Stimulated activated naive CD8-positive, alpha-beta T cell treated with anti-CD3 and anti-CD28 coated beads, Interleukin-15, Interleukin-2, amounts not matched to agents 100 ng/mL and 50 ng/mL, for 24 hours (primary cell): ENCODE measurements at regions not wholly inside any gene's neighbourhood (a gene's known extent, or its start where the extent isn't known, plus 50 kb on each side); places are given as distances from the start of the nearest gene placed in this dataset.
A peak's percentile ranks its signal among the peaks of the same experiment; 100 is the strongest.

ENCODE experiments used
- H3K27ac Mint-ChIP-seq: one replicate; pipeline ENCODE4 v1.8.0; 2021; ENCODE audit warnings: mild to moderate bottlenecking, mixed read lengths
- H3K27me3 Mint-ChIP-seq: one replicate; pipeline ENCODE4 v1.8.0; 2021; ENCODE audit warnings: mixed read lengths
- H3K36me3 Mint-ChIP-seq: one replicate; pipeline ENCODE4 v1.8.0; 2021; ENCODE audit warnings: low read depth, mixed read lengths
- H3K4me1 Mint-ChIP-seq: one replicate; pipeline ENCODE4 v1.8.0; 2021; ENCODE audit warnings: low read depth, mixed read lengths
- H3K4me3 Mint-ChIP-seq: one replicate; pipeline ENCODE4 v1.8.0; 2021; ENCODE audit warnings: mild to moderate bottlenecking, mixed read lengths
- H3K9me3 Mint-ChIP-seq: one replicate; pipeline ENCODE4 v1.8.0; 2021; ENCODE audit warnings: mixed read lengths

DNA sequence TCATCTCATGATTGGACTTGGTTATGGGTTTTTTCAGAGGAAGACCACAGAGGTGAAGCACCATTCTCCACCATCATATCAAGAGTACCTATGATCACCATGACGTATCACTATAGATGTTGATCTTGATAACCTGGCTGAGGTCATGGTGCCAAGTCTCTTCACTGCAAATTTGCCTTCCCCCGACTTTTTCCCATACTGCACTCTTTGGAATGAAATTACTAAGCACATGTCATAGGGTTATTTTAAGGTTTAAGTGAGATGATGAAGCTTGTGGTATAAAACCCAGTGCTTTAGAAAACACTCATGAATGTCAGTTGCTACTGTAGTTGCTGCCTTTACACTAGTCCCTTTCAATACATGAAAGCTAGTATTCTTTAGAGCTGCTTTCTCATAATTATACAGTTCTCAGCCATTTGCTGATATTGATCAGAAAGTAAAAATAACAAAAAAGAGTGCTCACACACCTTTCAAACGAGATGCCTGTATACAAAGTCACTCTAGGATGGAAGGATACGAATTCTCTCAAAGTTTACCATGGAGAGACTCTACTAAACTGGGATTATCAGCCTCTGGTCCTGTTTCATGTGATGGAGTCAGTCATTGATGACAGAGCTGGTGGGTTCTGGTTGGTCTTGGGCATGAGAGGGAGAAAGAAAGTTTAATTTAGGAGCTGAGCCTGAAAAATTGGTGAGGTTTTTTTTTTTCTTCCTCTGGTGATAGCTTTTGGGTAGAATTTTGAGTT, 228.1 kb downstream of the PRL start:
- Mint-ChIP-seq H3K36me3 (no peaks in the 10 kb centered on the region), H3K9me3 (peaks cover under 1% of the 10 kb centered on the region), H3K27me3 (no peaks in the 10 kb centered on the region), H3K4me3 (peak overlapping the region; percentile 41), H3K4me1 (peaks cover 40% of the 10 kb centered on the region), H3K27ac (peak overlapping the region; percentile 90)

DNA sequence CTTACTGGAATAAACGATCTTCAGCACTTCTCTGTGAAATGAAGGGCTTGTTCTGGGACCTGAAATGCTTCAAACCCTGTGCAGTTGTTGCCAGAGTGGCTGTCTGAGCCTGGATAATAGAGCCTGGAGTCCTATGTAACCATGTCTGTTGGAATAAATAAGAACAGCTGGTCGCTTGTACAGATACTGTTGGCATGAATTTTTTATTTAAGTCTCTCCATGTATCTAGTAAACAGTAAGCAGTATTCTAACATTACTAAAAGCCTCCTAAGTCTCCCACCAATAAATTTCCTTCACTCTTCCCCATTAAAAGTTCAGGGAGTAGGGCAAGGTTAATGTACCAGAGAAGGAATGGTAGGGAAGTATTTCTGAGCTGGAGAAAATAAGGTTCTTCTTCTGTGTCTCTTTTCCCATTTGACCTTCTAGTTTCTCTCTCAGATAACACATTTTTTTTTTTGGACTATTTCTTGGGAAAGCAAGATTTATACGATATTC, 227.5 kb downstream of the PRL start:
- Mint-ChIP-seq H3K4me3 (no peak overlapping the region), H3K36me3 (no peaks in the 10 kb centered on the region), H3K27me3 (no peaks in the 10 kb centered on the region), H3K27ac (peak overlapping the region; percentile 60), H3K9me3 (peaks cover 7% of the 10 kb centered on the region), H3K4me1 (peaks cover 34% of the 10 kb centered on the region)

DNA sequence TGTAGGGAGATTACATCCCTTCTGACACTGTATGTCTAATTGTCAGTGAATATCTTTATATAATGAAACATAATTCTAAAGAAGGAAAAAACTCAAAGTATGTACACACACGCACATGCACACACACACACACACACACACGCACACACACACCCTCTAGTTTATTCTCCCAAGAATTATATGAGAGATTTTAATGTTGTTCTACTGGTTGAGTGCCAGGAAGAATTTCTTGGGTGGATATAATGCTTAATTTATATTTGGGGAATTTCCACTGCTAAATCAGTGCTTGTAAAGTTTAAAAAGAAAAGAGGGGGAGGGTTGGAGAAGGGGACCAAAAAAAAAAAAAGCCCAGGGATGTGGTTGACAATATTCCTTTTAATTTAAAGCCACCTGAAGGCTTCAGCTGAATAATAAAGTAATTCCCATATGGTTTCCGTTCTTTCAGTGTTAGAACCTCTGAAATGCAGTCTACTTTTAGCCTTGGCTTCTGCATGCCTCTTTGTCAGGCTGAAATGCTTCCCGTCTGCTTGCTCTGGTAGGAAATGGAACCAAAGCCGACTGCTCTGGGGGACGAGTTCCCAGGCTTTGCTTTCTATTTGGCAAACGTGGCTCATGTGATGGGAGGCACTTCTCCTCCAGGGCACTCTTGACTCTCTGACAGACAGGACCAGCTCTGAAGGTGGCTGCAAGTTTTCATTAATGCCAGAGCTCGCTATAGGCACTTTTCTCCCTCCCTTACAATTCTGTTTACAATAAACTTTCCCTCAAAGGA, 225.4 kb downstream of the PRL start:
- Mint-ChIP-seq H3K9me3 (peaks cover 10% of the 10 kb centered on the region), H3K4me1 (peaks cover 28% of the 10 kb centered on the region), H3K27ac (no peak overlapping the region)

DNA sequence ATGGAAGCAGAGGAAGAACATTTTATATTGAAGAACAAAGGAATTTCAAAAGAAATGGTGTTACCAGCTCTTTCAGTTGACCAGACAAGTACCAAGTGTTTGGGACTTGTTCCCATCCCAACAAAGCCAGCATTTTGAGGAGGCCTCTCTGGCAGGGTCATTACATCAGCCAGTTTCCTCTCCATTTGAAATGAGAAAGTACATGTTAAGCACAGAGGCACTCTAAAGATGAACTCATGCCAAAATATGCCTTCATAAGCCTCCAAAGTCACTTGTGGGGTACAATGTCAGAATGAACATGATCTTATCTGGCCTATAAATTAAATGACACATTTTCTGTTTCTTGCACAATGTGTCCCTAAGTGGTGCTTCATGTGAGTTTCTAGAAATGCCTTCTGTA, 223.9 kb downstream of the PRL start:
- Mint-ChIP-seq H3K4me3 (no peak overlapping the region), H3K4me1 (peaks cover 20% of the 10 kb centered on the region), H3K27me3 (no peaks in the 10 kb centered on the region), H3K36me3 (no peaks in the 10 kb centered on the region), H3K27ac (no peak overlapping the region), H3K9me3 (peaks cover 10% of the 10 kb centered on the region)

More for the DNA sequence above, 225.4 kb downstream of the PRL start:
- Mint-ChIP-seq H3K36me3 (no peaks in the 10 kb centered on the region), H3K27me3 (no peaks in the 10 kb centered on the region), H3K4me3 (no peak overlapping the region)

DNA sequence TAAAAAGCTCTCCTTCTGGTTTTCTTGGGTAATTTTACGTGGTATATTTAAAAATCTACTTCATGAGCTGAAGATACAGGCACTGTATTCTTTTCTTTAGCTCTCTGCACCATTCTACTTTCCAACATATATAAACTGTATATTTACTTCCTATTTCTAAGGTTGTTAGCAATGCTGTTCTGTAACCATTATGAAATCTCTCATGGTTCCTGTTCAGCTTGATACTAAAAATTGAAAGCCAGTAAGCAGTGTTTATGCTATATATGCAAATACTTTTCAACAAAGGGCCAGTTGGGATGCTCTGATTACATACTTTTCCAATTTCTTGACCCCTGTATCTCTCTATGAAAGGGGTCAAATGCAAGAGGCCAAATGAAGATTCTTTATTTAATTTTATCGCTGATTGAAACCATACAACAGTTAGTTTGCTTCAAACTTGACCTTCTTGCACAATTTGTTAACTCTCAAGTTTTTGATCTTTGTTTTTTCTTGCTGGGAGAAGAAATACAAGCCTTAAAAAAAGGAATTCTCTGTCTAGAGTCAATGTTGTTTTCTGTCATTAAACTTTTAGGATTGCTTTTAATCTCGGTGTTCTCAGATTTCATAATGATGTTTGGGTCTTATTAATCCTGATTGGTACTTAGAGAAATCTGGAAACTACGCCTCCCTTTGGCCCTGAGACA, 223.2 kb downstream of the PRL start:
- H3K27ac Mint-ChIP-seq, result no peak overlapping the region
- H3K27me3 Mint-ChIP-seq, result no peaks in the 10 kb centered on the region
- peaks cover 15% of the 10 kb centered on the region for H3K4me1 Mint-ChIP-seq
- H3K36me3 Mint-ChIP-seq, result no peaks in the 10 kb centered on the region
- H3K9me3 Mint-ChIP-seq, result peaks cover 10% of the 10 kb centered on the region
- H3K4me3 Mint-ChIP-seq, result no peak overlapping the region

DNA sequence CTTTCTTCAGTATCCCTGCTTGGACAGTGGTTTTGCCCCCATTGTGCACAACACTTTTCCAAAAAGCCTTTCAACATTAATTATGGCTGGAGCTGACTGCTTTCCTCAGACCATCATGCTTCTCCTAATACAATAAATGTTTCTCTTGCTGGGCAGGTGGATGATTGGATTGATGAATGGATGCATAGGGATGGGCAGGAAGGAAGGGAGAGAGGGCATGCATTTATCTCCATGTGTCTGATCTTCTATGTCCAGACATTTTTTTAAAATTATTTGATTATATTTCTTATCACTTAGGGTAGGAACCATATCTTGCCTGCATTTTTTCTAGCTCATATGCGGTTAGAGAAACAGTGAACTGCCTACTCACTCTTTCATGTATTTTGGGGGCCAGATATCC, 218.5 kb downstream of the PRL start:
- Mint-ChIP-seq H3K36me3 (no peaks in the 10 kb centered on the region), H3K4me3 (no peak overlapping the region), H3K4me1 (no peaks in the 10 kb centered on the region), H3K27ac (no peak overlapping the region), H3K9me3 (peaks cover 10% of the 10 kb centered on the region), H3K27me3 (no peaks in the 10 kb centered on the region)

DNA sequence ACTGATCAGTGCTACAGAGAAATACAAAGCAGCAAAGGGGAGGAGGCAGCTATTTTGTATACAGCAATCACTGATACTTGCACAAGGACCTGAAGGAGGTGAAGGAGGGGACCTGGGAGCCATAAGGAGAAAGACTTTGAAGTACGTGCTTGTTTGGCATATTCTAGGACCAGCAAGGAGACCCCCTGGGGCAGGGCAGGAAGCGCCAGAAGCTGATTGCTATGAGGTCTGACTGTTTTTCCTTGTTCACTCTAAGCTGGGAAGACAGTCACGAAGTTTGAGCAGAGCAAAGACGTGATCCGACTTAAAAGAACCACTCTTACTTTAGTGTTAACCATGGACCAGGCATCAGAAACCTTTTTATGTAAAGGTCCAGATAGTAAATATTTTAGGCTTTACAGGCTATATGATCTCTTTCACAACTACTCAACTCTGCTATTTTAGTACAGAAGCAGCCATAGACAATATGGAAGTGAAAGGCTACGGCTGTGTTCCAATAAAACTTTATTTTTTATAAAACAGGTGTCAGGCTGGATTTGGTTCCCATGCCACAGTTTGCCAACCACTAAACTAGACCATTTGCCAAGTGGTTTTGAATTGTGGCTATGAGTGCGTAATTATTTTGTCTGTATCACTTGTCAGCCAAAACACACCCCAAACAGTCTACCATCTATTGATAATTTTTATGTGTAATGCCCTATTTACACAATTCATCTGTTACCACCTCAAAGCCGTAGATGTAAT, 217.9 kb downstream of the PRL start:
- Mint-ChIP-seq H3K4me1 (no peaks in the 10 kb centered on the region), H3K4me3 (no peak overlapping the region), H3K9me3 (peaks cover 7% of the 10 kb centered on the region), H3K36me3 (no peaks in the 10 kb centered on the region), H3K27ac (no peak overlapping the region), H3K27me3 (no peaks in the 10 kb centered on the region)

DNA sequence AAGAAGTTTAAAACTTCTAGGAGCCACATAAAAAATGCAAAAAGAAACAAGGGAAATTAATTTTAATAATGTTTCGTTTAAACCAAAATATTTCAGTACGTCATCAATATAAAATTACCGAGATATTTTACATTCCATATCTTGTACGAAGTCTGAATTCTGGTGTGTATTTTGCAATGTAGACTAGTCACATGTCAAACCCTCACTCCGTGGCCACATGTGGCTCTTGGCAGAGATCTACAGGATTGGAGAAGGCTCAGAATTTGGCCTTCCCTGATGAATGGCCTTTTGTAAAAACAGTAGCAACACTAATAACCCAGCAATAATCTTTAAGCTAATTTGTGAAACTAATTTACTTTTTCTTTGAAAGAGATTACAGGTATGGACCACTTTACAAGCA, 217.1 kb downstream of the PRL start:
- Mint-ChIP-seq H3K36me3 (no peaks in the 10 kb centered on the region), H3K27me3 (no peaks in the 10 kb centered on the region), H3K27ac (no peak overlapping the region), H3K4me3 (no peak overlapping the region), H3K4me1 (no peaks in the 10 kb centered on the region), H3K9me3 (no peaks in the 10 kb centered on the region)

DNA sequence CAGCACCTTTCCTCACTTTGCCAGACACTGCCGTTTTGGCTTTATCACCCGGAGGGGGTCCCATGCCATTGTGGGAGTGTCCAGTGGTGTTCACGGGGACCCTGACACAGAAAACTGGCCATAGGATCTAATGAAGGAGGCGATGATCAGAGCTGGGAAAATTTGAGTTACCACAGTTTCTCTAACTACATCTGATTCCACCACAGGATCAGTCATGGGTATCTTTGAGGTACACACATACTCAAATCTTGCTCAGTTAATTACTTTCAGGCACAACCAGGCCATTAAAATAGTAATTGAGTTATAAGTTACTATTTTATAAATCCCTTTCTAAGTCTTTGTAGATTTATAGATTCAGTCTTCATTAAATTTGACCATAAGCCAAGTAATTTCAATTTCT, 215.1 kb downstream of the PRL start:
- H3K9me3 Mint-ChIP-seq, result no peaks in the 10 kb centered on the region
- no peaks in the 10 kb centered on the region for H3K4me1 Mint-ChIP-seq
- H3K36me3 Mint-ChIP-seq, result no peaks in the 10 kb centered on the region
- H3K27ac Mint-ChIP-seq, result no peak overlapping the region
- no peak overlapping the region for H3K4me3 Mint-ChIP-seq
- H3K27me3 Mint-ChIP-seq, result no peaks in the 10 kb centered on the region

DNA sequence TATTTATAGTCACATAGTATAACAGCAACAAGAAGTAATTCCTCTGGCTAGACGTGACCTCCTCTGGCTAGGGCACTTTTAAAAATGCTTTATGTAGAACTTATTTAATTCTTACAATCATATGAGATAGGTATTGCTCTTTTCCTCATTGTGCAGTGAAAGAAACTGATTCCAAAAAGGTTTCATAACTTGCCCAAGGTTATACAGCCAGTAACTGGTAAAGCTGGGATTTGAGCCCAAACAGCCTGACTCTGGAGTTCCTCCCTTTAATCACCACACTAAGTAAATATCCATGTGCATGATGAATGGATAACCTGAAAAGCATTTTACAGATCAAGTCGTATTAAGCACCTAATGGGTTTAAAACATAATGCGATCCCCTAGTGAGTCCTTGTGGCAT, 214.6 kb downstream of the PRL start:
- no peak overlapping the region for H3K4me3 Mint-ChIP-seq
- H3K9me3 Mint-ChIP-seq, result no peaks in the 10 kb centered on the region
- no peaks in the 10 kb centered on the region for H3K36me3 Mint-ChIP-seq
- no peaks in the 10 kb centered on the region for H3K27me3 Mint-ChIP-seq
- H3K4me1 Mint-ChIP-seq, result no peaks in the 10 kb centered on the region
- no peak overlapping the region for H3K27ac Mint-ChIP-seq

DNA sequence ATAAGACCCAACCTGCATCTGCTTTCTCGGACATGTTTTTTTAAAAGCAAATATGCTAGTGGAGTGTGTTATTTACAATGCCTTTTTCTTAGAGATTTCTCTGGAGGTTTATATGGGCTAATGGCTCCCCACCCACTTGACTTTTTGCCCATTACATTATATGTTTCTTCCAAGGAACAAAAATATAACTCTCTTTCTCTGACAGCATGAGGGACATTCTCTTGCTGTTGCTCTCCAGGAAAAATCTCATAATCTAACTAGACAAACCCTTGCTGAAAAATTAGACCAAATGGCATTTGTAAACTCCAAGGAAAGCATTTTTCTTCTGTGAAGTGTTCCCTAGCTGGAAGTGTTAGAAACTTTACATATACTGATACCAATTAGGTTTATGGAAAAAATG, 213.7 kb downstream of the PRL start:
- H3K27ac Mint-ChIP-seq, result no peak overlapping the region
- peaks cover 3% of the 10 kb centered on the region for H3K4me1 Mint-ChIP-seq
- no peaks in the 10 kb centered on the region for H3K9me3 Mint-ChIP-seq
- no peak overlapping the region for H3K4me3 Mint-ChIP-seq
- no peaks in the 10 kb centered on the region for H3K36me3 Mint-ChIP-seq
- H3K27me3 Mint-ChIP-seq, result no peaks in the 10 kb centered on the region

DNA sequence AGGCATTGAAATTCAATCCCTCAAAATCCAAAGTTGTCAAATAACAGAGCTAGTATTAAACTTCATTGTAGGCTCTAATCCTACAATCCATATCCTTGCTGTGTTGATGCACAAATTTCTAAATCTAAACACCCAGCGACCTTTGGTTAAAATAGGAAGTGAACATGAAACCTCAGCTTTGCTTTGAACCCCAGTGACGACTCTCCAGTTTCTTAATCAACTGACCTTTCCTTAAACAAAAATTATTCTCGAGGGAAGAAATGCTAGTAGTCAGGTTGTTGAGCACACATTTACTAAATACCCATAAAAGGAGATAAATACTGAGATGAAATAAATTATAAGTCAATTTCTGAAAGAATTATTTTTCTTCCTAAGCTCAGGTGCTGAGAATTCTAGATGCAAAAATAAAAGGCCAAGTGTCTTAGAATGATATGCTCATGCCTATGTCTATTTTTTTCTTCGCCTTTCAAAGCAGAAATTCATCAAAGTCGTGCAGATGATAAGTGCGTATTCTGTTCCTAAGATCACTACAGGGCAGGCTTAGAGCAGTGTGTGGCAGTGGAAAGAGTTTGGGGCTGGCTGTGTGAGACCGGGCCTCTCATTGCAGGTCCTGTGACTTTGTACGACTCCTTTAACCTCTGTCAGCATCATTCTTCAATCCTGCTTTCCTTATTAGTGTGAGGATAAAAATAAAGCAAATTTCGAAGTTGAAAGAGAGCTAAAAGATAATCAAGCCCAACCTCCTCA, 208.7 kb downstream of the PRL start:
- H3K4me1 Mint-ChIP-seq, result peaks cover 3% of the 10 kb centered on the region
- no peak overlapping the region for H3K4me3 Mint-ChIP-seq

DNA sequence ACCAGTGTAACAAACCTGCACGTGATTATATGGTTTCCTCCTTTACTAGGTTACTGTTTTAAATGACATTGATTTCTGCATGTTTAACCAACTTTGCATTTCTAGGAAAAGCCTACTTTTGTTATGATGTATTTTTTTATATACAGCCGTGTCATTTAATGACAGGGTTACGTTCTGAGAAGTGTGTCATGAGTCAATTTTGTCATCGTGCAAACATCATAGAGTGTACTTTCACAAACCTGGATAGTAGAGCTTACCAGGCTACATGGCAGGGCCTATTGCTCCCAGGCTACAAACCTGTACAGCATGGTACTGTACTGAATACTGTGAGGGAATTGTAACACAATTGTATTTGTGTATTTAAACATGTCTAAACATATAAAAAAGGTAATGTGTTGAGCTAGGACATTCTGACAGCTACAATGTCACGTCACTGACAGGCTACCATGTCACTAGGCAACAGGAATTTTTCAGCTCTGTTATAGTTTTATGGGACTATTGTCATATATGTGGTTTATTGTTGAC, 205.3 kb downstream of the PRL start:
- Mint-ChIP-seq H3K27ac (no peak overlapping the region), H3K27me3 (no peaks in the 10 kb centered on the region), H3K4me3 (no peak overlapping the region), H3K4me1 (peaks cover 3% of the 10 kb centered on the region), H3K9me3 (no peaks in the 10 kb centered on the region), H3K36me3 (no peaks in the 10 kb centered on the region)

More for the DNA sequence above, 208.7 kb downstream of the PRL start:
- Mint-ChIP-seq H3K27me3 (no peaks in the 10 kb centered on the region), H3K9me3 (no peaks in the 10 kb centered on the region), H3K27ac (no peak overlapping the region), H3K36me3 (no peaks in the 10 kb centered on the region)

DNA sequence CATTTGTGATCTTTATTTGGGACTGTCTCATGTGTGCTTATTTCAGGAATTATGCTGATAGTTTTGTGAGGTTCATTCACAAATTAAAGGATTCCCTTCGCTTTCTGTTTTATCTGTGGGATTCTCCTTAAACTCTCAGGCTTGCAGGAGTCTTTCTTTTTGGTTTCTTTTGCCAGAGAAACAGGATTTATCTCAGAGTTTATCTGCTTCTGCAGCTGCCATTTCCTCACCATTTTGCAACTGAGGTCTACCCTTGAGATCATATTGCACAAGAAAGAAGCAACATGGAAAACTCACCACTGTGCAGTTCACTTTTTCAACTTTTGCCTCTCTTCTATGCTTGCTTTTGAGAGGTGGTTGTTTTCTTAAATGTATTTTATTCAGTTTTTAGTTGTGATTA, 201.0 kb downstream of the PRL start:
- no peaks in the 10 kb centered on the region for H3K36me3 Mint-ChIP-seq
- H3K27ac Mint-ChIP-seq, result no peak overlapping the region
- no peaks in the 10 kb centered on the region for H3K27me3 Mint-ChIP-seq
- no peak overlapping the region for H3K4me3 Mint-ChIP-seq
- no peaks in the 10 kb centered on the region for H3K9me3 Mint-ChIP-seq
- H3K4me1 Mint-ChIP-seq, result no peaks in the 10 kb centered on the region
